ENCODE measurements at regions not wholly inside any gene's neighbourhood (a gene's known extent, or its start where the extent isn't known, plus 50 kb on each side); places are given as distances from the start of the nearest gene placed in this dataset.
"Not testable (repeated sequence)": the region's sequence is repeated elsewhere in the genome, so short reads cannot be mapped to it uniquely, and the experiment has no call there.

DNA sequence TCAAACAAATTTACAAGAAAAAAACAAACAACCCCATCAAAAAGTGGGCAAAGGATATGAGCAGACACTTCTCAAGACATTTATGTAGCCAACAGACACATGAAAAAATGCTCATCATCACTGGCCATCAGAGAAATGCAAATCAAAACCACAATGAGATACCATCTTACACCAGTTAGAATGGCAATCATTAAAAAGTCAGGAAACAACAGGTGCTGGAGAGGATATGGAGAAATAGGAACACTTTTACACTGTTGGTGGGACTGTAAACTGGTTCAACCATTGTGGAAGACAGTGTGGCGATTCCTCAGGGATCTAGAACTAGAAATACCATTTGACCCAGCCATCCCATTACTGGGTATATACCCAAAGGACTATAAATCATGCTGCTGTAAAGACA lies 77.1 kb upstream of the SIM2 start:
- TF ChIP-seq, protein P1, sequence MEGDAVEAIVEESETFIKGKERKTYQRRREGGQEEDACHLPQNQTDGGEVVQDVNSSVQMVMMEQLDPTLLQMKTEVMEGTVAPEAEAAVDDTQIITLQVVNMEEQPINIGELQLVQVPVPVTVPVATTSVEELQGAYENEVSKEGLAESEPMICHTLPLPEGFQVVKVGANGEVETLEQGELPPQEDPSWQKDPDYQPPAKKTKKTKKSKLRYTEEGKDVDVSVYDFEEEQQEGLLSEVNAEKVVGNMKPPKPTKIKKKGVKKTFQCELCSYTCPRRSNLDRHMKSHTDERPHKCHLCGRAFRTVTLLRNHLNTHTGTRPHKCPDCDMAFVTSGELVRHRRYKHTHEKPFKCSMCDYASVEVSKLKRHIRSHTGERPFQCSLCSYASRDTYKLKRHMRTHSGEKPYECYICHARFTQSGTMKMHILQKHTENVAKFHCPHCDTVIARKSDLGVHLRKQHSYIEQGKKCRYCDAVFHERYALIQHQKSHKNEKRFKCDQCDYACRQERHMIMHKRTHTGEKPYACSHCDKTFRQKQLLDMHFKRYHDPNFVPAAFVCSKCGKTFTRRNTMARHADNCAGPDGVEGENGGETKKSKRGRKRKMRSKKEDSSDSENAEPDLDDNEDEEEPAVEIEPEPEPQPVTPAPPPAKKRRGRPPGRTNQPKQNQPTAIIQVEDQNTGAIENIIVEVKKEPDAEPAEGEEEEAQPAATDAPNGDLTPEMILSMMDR (conservative IDR thresholded peaks at IDR 0.05; ENCODE audit: low read depth in 2 of 2), result not testable (repeated sequence)
- TF ChIP-seq, protein P2, sequence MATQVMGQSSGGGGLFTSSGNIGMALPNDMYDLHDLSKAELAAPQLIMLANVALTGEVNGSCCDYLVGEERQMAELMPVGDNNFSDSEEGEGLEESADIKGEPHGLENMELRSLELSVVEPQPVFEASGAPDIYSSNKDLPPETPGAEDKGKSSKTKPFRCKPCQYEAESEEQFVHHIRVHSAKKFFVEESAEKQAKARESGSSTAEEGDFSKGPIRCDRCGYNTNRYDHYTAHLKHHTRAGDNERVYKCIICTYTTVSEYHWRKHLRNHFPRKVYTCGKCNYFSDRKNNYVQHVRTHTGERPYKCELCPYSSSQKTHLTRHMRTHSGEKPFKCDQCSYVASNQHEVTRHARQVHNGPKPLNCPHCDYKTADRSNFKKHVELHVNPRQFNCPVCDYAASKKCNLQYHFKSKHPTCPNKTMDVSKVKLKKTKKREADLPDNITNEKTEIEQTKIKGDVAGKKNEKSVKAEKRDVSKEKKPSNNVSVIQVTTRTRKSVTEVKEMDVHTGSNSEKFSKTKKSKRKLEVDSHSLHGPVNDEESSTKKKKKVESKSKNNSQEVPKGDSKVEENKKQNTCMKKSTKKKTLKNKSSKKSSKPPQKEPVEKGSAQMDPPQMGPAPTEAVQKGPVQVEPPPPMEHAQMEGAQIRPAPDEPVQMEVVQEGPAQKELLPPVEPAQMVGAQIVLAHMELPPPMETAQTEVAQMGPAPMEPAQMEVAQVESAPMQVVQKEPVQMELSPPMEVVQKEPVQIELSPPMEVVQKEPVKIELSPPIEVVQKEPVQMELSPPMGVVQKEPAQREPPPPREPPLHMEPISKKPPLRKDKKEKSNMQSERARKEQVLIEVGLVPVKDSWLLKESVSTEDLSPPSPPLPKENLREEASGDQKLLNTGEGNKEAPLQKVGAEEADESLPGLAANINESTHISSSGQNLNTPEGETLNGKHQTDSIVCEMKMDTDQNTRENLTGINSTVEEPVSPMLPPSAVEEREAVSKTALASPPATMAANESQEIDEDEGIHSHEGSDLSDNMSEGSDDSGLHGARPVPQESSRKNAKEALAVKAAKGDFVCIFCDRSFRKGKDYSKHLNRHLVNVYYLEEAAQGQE (IDR thresholded peaks at IDR 0.05; ENCODE audit: unreplicated experiment), result not testable (repeated sequence)
- TF ChIP-seq CREB1 (CRISPR knock-in tag; IDR thresholded peaks at IDR 0.05; ENCODE audit: low read depth); EZH2 (IDR thresholded peaks at IDR 0.05; ENCODE audit: low read depth, unreplicated experiment); POLR2AphosphoS5 (IDR thresholded peaks at IDR 0.05; ENCODE audit: low read depth); EZH2phosphoT487 (IDR thresholded peaks at IDR 0.05; ENCODE audit: unreplicated experiment): not testable (repeated sequence)
